WI38 (cell line): ENCODE measurements at regions not wholly inside any gene's neighbourhood (a gene's known extent, or its start where the extent isn't known, plus 50 kb on each side); places are given as distances from the start of the nearest gene placed in this dataset.

ENCODE experiments used
- H3K4me3 ChIP-seq: 2 replicates; pipeline ENCODE4 v1.5.1; 2011; ENCODE audit warnings: low read depth, mild to moderate bottlenecking, control low read depth, low read length
- TF ChIP-seq, protein P1 (sequence below): IDR thresholded peaks from 2 replicates; pipeline ENCODE4 v1.5.1; 2012; ENCODE audit warnings: low read depth, mild to moderate bottlenecking, control low read depth, low read length

- H3K4me3 ChIP-seq = no peak overlapping the region
- TF ChIP-seq, protein P1, sequence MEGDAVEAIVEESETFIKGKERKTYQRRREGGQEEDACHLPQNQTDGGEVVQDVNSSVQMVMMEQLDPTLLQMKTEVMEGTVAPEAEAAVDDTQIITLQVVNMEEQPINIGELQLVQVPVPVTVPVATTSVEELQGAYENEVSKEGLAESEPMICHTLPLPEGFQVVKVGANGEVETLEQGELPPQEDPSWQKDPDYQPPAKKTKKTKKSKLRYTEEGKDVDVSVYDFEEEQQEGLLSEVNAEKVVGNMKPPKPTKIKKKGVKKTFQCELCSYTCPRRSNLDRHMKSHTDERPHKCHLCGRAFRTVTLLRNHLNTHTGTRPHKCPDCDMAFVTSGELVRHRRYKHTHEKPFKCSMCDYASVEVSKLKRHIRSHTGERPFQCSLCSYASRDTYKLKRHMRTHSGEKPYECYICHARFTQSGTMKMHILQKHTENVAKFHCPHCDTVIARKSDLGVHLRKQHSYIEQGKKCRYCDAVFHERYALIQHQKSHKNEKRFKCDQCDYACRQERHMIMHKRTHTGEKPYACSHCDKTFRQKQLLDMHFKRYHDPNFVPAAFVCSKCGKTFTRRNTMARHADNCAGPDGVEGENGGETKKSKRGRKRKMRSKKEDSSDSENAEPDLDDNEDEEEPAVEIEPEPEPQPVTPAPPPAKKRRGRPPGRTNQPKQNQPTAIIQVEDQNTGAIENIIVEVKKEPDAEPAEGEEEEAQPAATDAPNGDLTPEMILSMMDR = no peak
These were observed 390.3 kb downstream of the TAF11L14 start for GRCh38 chr5:18024542-18024941.

GRCh38 chr5:18027241-18027867, 393.1 kb downstream of the TAF11L14 start:
- no peak overlapping the region for H3K4me3 ChIP-seq
- TF ChIP-seq, protein P1 = no peak

DNA sequence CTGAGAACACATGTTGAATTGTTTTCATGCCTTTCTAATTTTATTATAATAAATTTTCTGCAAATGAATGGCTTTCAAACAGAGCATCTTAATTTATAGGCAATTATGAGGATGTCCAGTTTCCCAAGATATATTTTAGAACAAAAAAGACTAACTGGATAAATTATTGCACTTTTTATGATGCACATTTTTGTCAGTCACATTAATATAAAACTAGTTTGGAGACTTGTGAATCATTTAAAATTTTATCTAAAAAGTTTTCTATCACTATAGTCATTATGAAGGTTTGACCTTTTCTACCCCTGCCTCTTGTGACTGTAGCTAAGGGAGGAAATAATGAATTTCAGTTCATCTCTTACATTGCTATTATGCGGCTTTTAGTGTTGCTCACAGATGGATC, 393.8 kb downstream of the TAF11L14 start:
- TF ChIP-seq, protein P1 = no peak
- no peak overlapping the region for H3K4me3 ChIP-seq

DNA sequence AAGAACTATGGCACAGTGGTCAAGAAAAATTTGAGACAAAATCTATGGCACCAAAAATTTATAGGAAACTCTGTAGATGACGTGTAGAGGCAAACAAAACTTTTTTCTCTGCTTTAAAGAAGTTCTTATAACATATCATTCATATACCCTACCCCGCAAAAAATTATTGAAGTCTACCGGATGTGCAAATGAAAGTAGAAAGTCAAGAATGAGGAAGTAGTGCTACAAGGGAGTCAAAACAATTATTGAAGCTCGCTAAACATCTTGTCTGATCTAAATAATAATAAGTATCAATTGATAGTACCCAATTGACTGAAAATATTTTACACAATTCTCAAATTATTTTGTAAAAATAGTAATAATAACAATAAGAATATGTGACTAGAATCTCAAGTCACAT, 398.5 kb downstream of the TAF11L14 start:
- no peak overlapping the region for H3K4me3 ChIP-seq
- TF ChIP-seq, protein P1 = no peak

- no peak overlapping the region for H3K4me3 ChIP-seq
- TF ChIP-seq, protein P1 = no peak
These were observed 402.3 kb downstream of the TAF11L14 start for GRCh38 chr5:18036531-18036930.

DNA sequence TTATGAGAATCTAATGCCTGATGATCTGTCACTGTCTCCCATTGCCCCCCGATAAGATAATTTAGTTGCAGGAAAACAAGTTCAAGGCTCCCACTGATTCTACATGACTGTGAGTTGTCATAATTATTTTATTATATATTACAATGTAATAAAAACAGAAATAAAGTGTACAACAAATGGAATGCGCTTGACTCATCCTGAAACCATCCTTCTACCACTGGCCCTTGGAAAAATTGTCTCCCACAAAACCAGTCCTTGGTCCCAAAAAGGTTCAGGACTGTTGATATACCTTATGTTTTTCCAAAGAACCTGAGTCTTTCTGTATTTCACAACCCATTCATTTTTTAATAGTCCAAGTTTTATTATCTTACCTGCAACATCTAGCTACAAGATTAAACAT, 403.5 kb downstream of the TAF11L14 start:
- no peak overlapping the region for H3K4me3 ChIP-seq
- TF ChIP-seq, protein P1 = no peak

DNA sequence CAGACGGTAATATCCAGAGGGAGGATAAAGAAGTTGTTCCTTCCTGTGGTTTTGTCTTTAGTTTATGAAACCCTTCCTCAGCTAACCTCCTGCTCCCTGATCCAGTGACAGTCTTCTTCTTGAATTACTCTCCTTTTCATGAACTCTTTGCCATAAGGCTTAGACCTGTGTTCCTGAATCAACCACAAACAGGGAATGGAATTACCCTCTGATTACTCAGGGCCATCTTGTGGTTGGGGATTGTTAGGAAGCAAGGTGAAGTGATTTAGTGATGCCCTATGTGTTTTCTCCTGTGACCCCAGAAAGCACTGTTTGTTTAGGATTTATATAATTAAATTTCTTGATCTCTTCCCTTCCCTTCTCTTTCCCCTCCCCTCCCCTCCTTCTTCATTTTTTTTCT, 409.1 kb downstream of the TAF11L14 start:
- TF ChIP-seq, protein P1 = no peak
- no peak overlapping the region for H3K4me3 ChIP-seq
